IMR-90 (cell line): ENCODE measurements at regions not wholly inside any gene's neighbourhood (a gene's known extent, or its start where the extent isn't known, plus 50 kb on each side); places are given as distances from the start of the nearest gene placed in this dataset.

Experiments
- ATAC-seq: fragments of 200-7000 bp; cut with Tn5 transposase; 2 replicates; pipeline ENCODE4 v1.9.1; 2020; ENCODE audit warnings: low read depth, mild to moderate bottlenecking, moderate library complexity
- BruUV-seq: library from RNA; stranded (reverse); fragments of 400-500 nt; replicated peaks from 2 replicates; lab custom pipeline; 2021; lab: Mats Ljungman, UMichigan
- CTCF ChIA-PET: fragments of 300-600 bp; formaldehyde crosslinking; extraction: SDS; loops from one replicate; lab custom pipeline; 2021; ENCODE audit warnings: antibody characterized with exemption; lab: Yijun Ruan, JAX
- POLR2A ChIA-PET: fragments of 300-600 bp; sonication (Branson Sonifier 250); formaldehyde crosslinking; loops from one replicate; lab custom pipeline; 2022; ENCODE audit warnings: antibody characterized with exemption; ENCODE audit not compliant: unreplicated experiment; lab: Charles Lee
- DNase-seq: peaks from one replicate; pipeline ENCODE4 v3.0.0; 2013
- H2AFZ ChIP-seq: replicated peaks from 2 replicates; pipeline ENCODE3; 2013; ENCODE audit warnings: low read length, mild to moderate bottlenecking; ENCODE audit not compliant: poor library complexity
- H2AK5ac ChIP-seq: 2 replicates; pipeline ENCODE4 v1.6.1; 2013; ENCODE audit warnings: low read depth, low read length, inconsistent platforms
- H2AK9ac ChIP-seq: replicated peaks from 2 replicates; pipeline ENCODE3; 2013; ENCODE audit warnings: mild to moderate bottlenecking, low read depth, low read length, moderate library complexity; ENCODE audit not compliant: poor library complexity
- H2BK120ac ChIP-seq: 2 replicates; pipeline ENCODE4 v1.6.1; 2013; ENCODE audit warnings: low read depth, low read length, inconsistent platforms
- H2BK15ac ChIP-seq: 3 replicates; pipeline ENCODE4 v1.6.1; 2013; ENCODE audit warnings: low read depth, low read length, inconsistent platforms
- H2BK20ac ChIP-seq: 2 replicates; pipeline ENCODE4 v1.6.1; 2013; ENCODE audit warnings: low read depth, mild to moderate bottlenecking, inconsistent platforms, low read length, moderate library complexity
- H2BK5ac ChIP-seq: 2 replicates; pipeline ENCODE4 v1.6.1; 2013; ENCODE audit warnings: mild to moderate bottlenecking, low read depth, low read length, inconsistent platforms; ENCODE audit not compliant: poor library complexity, severe bottlenecking
- H3K14ac ChIP-seq: replicated peaks from 2 replicates; pipeline ENCODE4 v1.6.1; 2013; ENCODE audit warnings: low read depth, low read length, inconsistent platforms
- H3K18ac ChIP-seq: 2 replicates; pipeline ENCODE4 v1.6.1; 2013; ENCODE audit warnings: low read depth, low read length, control low read depth
- H3K23ac ChIP-seq: 2 replicates; pipeline ENCODE4 v1.6.1; 2013; ENCODE audit warnings: low read depth, low read length, inconsistent platforms
- H3K27ac ChIP-seq: 2 replicates; pipeline ENCODE4 v1.5.1; 2013; ENCODE audit warnings: mild to moderate bottlenecking, control low read depth, low read length; ENCODE audit not compliant: insufficient read depth
- H3K27me3 ChIP-seq: 2 replicates; pipeline ENCODE4 v1.6.1; 2013; ENCODE audit warnings: low read length; ENCODE audit not compliant: control insufficient read depth, insufficient read depth
- H3K36me3 ChIP-seq: 2 replicates; pipeline ENCODE4 v1.6.1; 2013; ENCODE audit warnings: low read length, mixed read lengths; ENCODE audit not compliant: control insufficient read depth, insufficient read depth
- H3K4ac ChIP-seq: 2 replicates; pipeline ENCODE4 v1.6.1; 2013; ENCODE audit warnings: low read depth, low read length, inconsistent platforms
- H3K4me1 ChIP-seq: 2 replicates; pipeline ENCODE4 v1.6.1; 2013; ENCODE audit warnings: low read length, mixed read lengths; ENCODE audit not compliant: control insufficient read depth, insufficient read depth
- H3K4me2 ChIP-seq: 2 replicates; pipeline ENCODE4 v1.6.1; 2013; ENCODE audit warnings: low read depth, mild to moderate bottlenecking, control low read depth, low read length, moderate library complexity
- H3K4me3 ChIP-seq: 2 replicates; pipeline ENCODE4 v1.5.1; 2013; ENCODE audit warnings: low read depth, mild to moderate bottlenecking, control low read depth, low read length, moderate library complexity; ENCODE audit not compliant: insufficient read depth
- H3K56ac ChIP-seq: 2 replicates; pipeline ENCODE4 v1.6.1; 2013; ENCODE audit warnings: low read length, inconsistent platforms; ENCODE audit not compliant: insufficient read depth; ENCODE audit errors: extremely low read depth
- H3K79me1 ChIP-seq, 2 experiments: 2 replicates each; pipeline ENCODE4 v1.6.1; 2013; ENCODE audit warnings: low read length in 2 of 2, inconsistent platforms in 1 of 2, low read depth in 1 of 2
- H3K9ac ChIP-seq: 2 replicates; pipeline ENCODE4 v1.6.1; 2013; ENCODE audit warnings: low read depth, low read length, control low read depth
- H3K9me1 ChIP-seq: 2 replicates; pipeline ENCODE4 v1.6.1; 2013; ENCODE audit warnings: low read length, inconsistent platforms; ENCODE audit not compliant: insufficient read depth
- H3K9me3 ChIP-seq: 2 replicates; pipeline ENCODE4 v1.6.1; 2013; ENCODE audit warnings: low read length; ENCODE audit not compliant: control insufficient read depth, insufficient read depth
- H4K20me1 ChIP-seq: 2 replicates; pipeline ENCODE4 v1.6.1; 2013; ENCODE audit warnings: low read length, inconsistent platforms; ENCODE audit not compliant: insufficient read depth
- H4K5ac ChIP-seq: 2 replicates; pipeline ENCODE4 v1.6.1; 2013; ENCODE audit warnings: mild to moderate bottlenecking, low read depth, low read length, control low read depth
- H4K8ac ChIP-seq, 2 experiments: 2 replicates each; pipeline ENCODE4 v1.6.1; 2013; ENCODE audit warnings: low read depth in 2 of 2, low read length in 2 of 2, control low read depth in 1 of 2, inconsistent platforms in 1 of 2
- H4K91ac ChIP-seq: 2 replicates; pipeline ENCODE4 v1.6.1; 2013; ENCODE audit warnings: low read depth, low read length, inconsistent platforms; ENCODE audit not compliant: insufficient read depth
- BHLHE40 ChIP-seq: fragments of 150-350 bp; IDR thresholded peaks from 2 replicates; pipeline ENCODE4 v1.6.1; 2016; ENCODE audit warnings: mild to moderate bottlenecking, low read depth, low read length
- CEBPB ChIP-seq: IDR thresholded peaks from 2 replicates; pipeline ENCODE4 v1.6.1; 2012; ENCODE audit warnings: low read depth, low read length, improper control_type of control experiment
- CHD1 ChIP-seq: IDR thresholded peaks from 2 replicates; pipeline ENCODE4 v1.6.1; 2012; ENCODE audit warnings: low read depth, low read length, improper control_type of control experiment
- MAFK ChIP-seq: IDR thresholded peaks from 2 replicates; pipeline ENCODE4 v1.6.1; 2012; ENCODE audit warnings: low read depth, low read length, improper control_type of control experiment
- MAZ ChIP-seq: IDR thresholded peaks from 2 replicates; pipeline ENCODE4 v1.6.1; 2012; ENCODE audit warnings: low read depth, mild to moderate bottlenecking, low read length, improper control_type of control experiment, moderate library complexity, borderline replicate concordance
- MXI1 ChIP-seq: IDR thresholded peaks from 2 replicates; pipeline ENCODE4 v1.6.1; 2012; ENCODE audit warnings: low read depth, mild to moderate bottlenecking, low read length, moderate library complexity, borderline replicate concordance
- NFE2L2 ChIP-seq: fragments of 150-350 bp; IDR thresholded peaks from 2 replicates; pipeline ENCODE4 v1.6.1; 2016; ENCODE audit warnings: low read depth, mild to moderate bottlenecking, low read length
- POLR2A ChIP-seq: IDR thresholded peaks from 2 replicates; pipeline ENCODE4 v1.6.1; 2012; ENCODE audit warnings: mild to moderate bottlenecking, low read depth, low read length
- RAD21 ChIP-seq: IDR thresholded peaks from 2 replicates; pipeline ENCODE4 v1.6.1; 2012; ENCODE audit warnings: low read length, improper control_type of control experiment
- RCOR1 ChIP-seq: IDR thresholded peaks from 2 replicates; pipeline ENCODE4 v1.6.1; 2012; ENCODE audit warnings: mild to moderate bottlenecking, low read length, improper control_type of control experiment; ENCODE audit not compliant: insufficient replicate concordance
- SMC3 ChIP-seq: fragments of 150-350 bp; IDR thresholded peaks from 2 replicates; pipeline ENCODE4 v1.6.1; 2016; ENCODE audit warnings: low read depth, mild to moderate bottlenecking, antibody characterized with exemption, low read length, moderate library complexity
- WGBS, 2 experiments: methylation state at CpG; one replicate each; pipeline versions ENCODE4 v1.1.5 to v1.1.7; 2013; ENCODE audit warnings: missing lambda C conversion rate in 2 of 2; ENCODE audit not compliant: insufficient read length in 1 of 2; ENCODE audit errors: extremely low coverage in 2 of 2; 5-methylcytosine and 5-hydroxymethylcytosine counted together
- dilution Hi-C: fragments of 300-500 bp; cut with HindIII; formaldehyde crosslinking; loops from one replicate; pipeline ENCODE4 v1.14.3; 2018; ENCODE audit warnings: low sequenced_read_pairs; ENCODE audit not compliant: unreplicated experiment
- in situ Hi-C: fragments of 300-500 bp; cut with MboI; formaldehyde crosslinking; loops from 3 replicates; pipeline ENCODE4 v1.14.3; 2019; ENCODE audit warnings: low sequenced_read_pairs, inconsistent platforms, mixed read lengths
- intact Hi-C: fragments of 100-400 bp; cut with micrococcal nuclease; formaldehyde crosslinking; loops from 2 replicates; pipeline ENCODE4 v1.10.0; 2022
- TF ChIP-seq, protein P1 (sequence below): conservative IDR thresholded peaks from 2 replicates; pipeline ENCODE4 v1.5.1; 2012; ENCODE audit warnings: mild to moderate bottlenecking, low read depth, low read length, improper control_type of control experiment
- TF ChIP-seq, protein P2 (sequence below): fragments of 150-350 bp; IDR thresholded peaks from 2 replicates; pipeline ENCODE4 v1.6.1; 2017; ENCODE audit warnings: mild to moderate bottlenecking, antibody characterized with exemption, low read length, low read depth

GRCh38 chr1:208423526-208423925 lies 179.3 kb upstream of the PLXNA2 start:
- Histone ChIP-seq H2BK5ac (no peak overlapping the region), H3K23ac (no peak overlapping the region), H3K14ac (no peak overlapping the region), H3K79me1 (no peaks in the 10 kb centered on the region), H2BK20ac (no peak overlapping the region), H3K9ac (no peak overlapping the region), H3K4me3 (no peak overlapping the region), H2AFZ (no peak overlapping the region), H3K4me1 (no peaks in the 10 kb centered on the region), H3K9me3 (peaks cover 10% of the 10 kb centered on the region), H4K5ac (no peak overlapping the region), H3K56ac (no peak overlapping the region), H3K4me2 (no peak overlapping the region), H3K27ac (no peak overlapping the region), H4K20me1 (no peaks in the 10 kb centered on the region), H2BK15ac (no peak overlapping the region), H2BK120ac (no peak overlapping the region), H3K4ac (no peak overlapping the region), H3K9me1 (no peaks in the 10 kb centered on the region), H3K36me3 (no peaks in the 10 kb centered on the region), H2AK5ac (no peak overlapping the region), H3K27me3 (no peaks in the 10 kb centered on the region), H2AK9ac (no peak overlapping the region), H4K8ac (no peak overlapping the region), H3K18ac (no peak overlapping the region), H4K91ac (no peak overlapping the region)
- DNase-seq (no peak), ATAC-seq (no peak)
- no TSS peak for BruUV-seq
- in situ Hi-C loops: no loop called here
- no CpG with 5 or more reads among the region's 3 CpGs for WGBS, 2 experiments
- no peak for TF ChIP-seq SMC3
- TF ChIP-seq, protein P1, sequence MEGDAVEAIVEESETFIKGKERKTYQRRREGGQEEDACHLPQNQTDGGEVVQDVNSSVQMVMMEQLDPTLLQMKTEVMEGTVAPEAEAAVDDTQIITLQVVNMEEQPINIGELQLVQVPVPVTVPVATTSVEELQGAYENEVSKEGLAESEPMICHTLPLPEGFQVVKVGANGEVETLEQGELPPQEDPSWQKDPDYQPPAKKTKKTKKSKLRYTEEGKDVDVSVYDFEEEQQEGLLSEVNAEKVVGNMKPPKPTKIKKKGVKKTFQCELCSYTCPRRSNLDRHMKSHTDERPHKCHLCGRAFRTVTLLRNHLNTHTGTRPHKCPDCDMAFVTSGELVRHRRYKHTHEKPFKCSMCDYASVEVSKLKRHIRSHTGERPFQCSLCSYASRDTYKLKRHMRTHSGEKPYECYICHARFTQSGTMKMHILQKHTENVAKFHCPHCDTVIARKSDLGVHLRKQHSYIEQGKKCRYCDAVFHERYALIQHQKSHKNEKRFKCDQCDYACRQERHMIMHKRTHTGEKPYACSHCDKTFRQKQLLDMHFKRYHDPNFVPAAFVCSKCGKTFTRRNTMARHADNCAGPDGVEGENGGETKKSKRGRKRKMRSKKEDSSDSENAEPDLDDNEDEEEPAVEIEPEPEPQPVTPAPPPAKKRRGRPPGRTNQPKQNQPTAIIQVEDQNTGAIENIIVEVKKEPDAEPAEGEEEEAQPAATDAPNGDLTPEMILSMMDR: no peak
- TF ChIP-seq RAD21: no peak
- TF ChIP-seq MAZ: no peak
- no peak for TF ChIP-seq POLR2A
- TF ChIP-seq NFE2L2: no peak
- no peak for TF ChIP-seq MAFK
- TF ChIP-seq, protein P2, sequence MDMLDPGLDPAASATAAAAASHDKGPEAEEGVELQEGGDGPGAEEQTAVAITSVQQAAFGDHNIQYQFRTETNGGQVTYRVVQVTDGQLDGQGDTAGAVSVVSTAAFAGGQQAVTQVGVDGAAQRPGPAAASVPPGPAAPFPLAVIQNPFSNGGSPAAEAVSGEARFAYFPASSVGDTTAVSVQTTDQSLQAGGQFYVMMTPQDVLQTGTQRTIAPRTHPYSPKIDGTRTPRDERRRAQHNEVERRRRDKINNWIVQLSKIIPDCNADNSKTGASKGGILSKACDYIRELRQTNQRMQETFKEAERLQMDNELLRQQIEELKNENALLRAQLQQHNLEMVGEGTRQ: no peak
- TF ChIP-seq CHD1: no peak
- no peak for TF ChIP-seq CEBPB
- no peak for TF ChIP-seq RCOR1
- TF ChIP-seq BHLHE40: no peak
- TF ChIP-seq MXI1: no peak
- intact Hi-C loops: no loop called here
- dilution Hi-C loops: no loop called here
- ChIA-PET POLR2A (no interaction called here), CTCF (no interaction called here)
